Smooth muscle cell (in vitro differentiated cells): ENCODE measurements at regions not wholly inside any gene's neighbourhood (a gene's known extent, or its start where the extent isn't known, plus 50 kb on each side); places are given as distances from the start of the nearest gene placed in this dataset.

Experiments
- DNase-seq: peaks from one replicate; lab custom pipeline; 2025; ENCODE audit not compliant: unreplicated experiment; lab: John Stamatoyannopoulos, UW
- H2AFZ ChIP-seq: fragments of 200-600 bp; sonication (generic); 2 replicates; pipeline ENCODE4 v1.6.0; 2016; ENCODE audit warnings: antibody characterized with exemption, low read depth, mild to moderate bottlenecking
- H3F3A ChIP-seq: fragments of 200-600 bp; sonication (generic); 2 replicates; pipeline ENCODE4 v1.6.0; 2017; ENCODE audit warnings: antibody characterized with exemption, low read depth
- H3K27ac ChIP-seq: fragments of 200-600 bp; sonication (generic); 2 replicates; pipeline ENCODE4 v1.5.1; 2016; ENCODE audit warnings: low read depth, mild to moderate bottlenecking
- H3K27me3 ChIP-seq: fragments of 200-600 bp; sonication (generic); 2 replicates; pipeline ENCODE4 v1.6.1; 2016; ENCODE audit warnings: low read depth, mild to moderate bottlenecking
- H3K36me3 ChIP-seq: fragments of 200-600 bp; sonication (generic); 2 replicates; pipeline ENCODE4 v1.5.1; 2016; ENCODE audit warnings: low read depth
- H3K4me1 ChIP-seq: fragments of 200-600 bp; sonication (generic); 2 replicates; pipeline ENCODE4 v1.5.1; 2016; ENCODE audit warnings: low read depth
- H3K4me2 ChIP-seq: fragments of 200-600 bp; sonication (generic); 2 replicates; pipeline ENCODE4 v1.6.0; 2016; ENCODE audit warnings: mild to moderate bottlenecking
- H3K4me3 ChIP-seq: fragments of 200-600 bp; sonication (generic); 2 replicates; pipeline ENCODE4 v1.5.1; 2016; ENCODE audit warnings: mild to moderate bottlenecking
- H3K79me2 ChIP-seq: fragments of 200-600 bp; sonication (generic); 2 replicates; pipeline ENCODE4 v1.6.0; 2016; ENCODE audit warnings: low read depth, mild to moderate bottlenecking
- H3K9ac ChIP-seq: fragments of 200-600 bp; sonication (generic); 2 replicates; pipeline ENCODE4 v1.6.0; 2016; ENCODE audit warnings: low read depth
- H3K9me3 ChIP-seq: fragments of 200-600 bp; sonication (generic); replicated peaks from 2 replicates; pipeline ENCODE4 v1.5.1; 2016; ENCODE audit warnings: low read depth
- H4K20me1 ChIP-seq: fragments of 200-600 bp; sonication (generic); 2 replicates; pipeline ENCODE4 v1.6.0; 2016; ENCODE audit warnings: low read depth
- CTCF ChIP-seq: fragments of 200-600 bp; sonication (generic); IDR thresholded peaks from 2 replicates; pipeline ENCODE4 v1.5.1; 2017; ENCODE audit warnings: borderline replicate concordance, mild to moderate bottlenecking, antibody characterized with exemption; ENCODE audit not compliant: insufficient read depth, poor library complexity, severe bottlenecking
- WGBS: methylation state at CpG from one replicate; pipeline ENCODE4 v1.1.7; 2016; ENCODE audit warnings: low lambda C conversion rate; 5-methylcytosine and 5-hydroxymethylcytosine counted together

- peaks cover 3% of the 10 kb centered on the region for H3F3A ChIP-seq
- H3K79me2 ChIP-seq, result no peaks in the 10 kb centered on the region
- TF ChIP-seq CTCF, result no peak
- no peak for DNase-seq
- H3K9me3 ChIP-seq, result no peaks in the 10 kb centered on the region
- H3K27me3 ChIP-seq, result no peaks in the 10 kb centered on the region
- no peak overlapping the region for H3K4me2 ChIP-seq
- H2AFZ ChIP-seq, result no peak overlapping the region
- H3K27ac ChIP-seq, result no peak overlapping the region
- 73% methylated on average over 8 of the region's 8 CpGs for WGBS
- H4K20me1 ChIP-seq, result no peaks in the 10 kb centered on the region
- no peak overlapping the region for H3K9ac ChIP-seq
- H3K4me3 ChIP-seq, result no peak overlapping the region
- H3K4me1 ChIP-seq, result peaks cover 7% of the 10 kb centered on the region
- no peaks in the 10 kb centered on the region for H3K36me3 ChIP-seq
These were observed 246.7 kb downstream of the MAFB start for GRCh38 chr20:40442181-40442963.

- Histone ChIP-seq H4K20me1 (no peaks in the 10 kb centered on the region), H3K4me1 (peaks cover 7% of the 10 kb centered on the region), H3K9me3 (no peaks in the 10 kb centered on the region), H3K9ac (no peak overlapping the region), H3F3A (peaks cover 3% of the 10 kb centered on the region), H3K36me3 (no peaks in the 10 kb centered on the region), H3K4me2 (no peak overlapping the region), H3K27ac (no peak overlapping the region), H2AFZ (peak overlapping the region; percentile 31), H3K27me3 (no peaks in the 10 kb centered on the region), H3K79me2 (no peaks in the 10 kb centered on the region), H3K4me3 (no peak overlapping the region)
- WGBS, result 90% methylated on average over 3 of the region's 3 CpGs
- TF ChIP-seq CTCF, result no peak
- no peak for DNase-seq
These were observed 247.3 kb downstream of the MAFB start for GRCh38 chr20:40441771-40442170.

GRCh38 chr20:40438161-40438830 is 250.7 kb downstream of the MAFB start:
- Histone ChIP-seq H3K9ac (no peak overlapping the region), H4K20me1 (no peaks in the 10 kb centered on the region), H3K4me3 (no peak overlapping the region), H2AFZ (peak overlapping the region; percentile 21), H3K27ac (peak overlapping the region; percentile 84), H3K4me1 (no peaks in the 10 kb centered on the region), H3K4me2 (peak overlapping the region; percentile 39), H3K27me3 (no peaks in the 10 kb centered on the region), H3K36me3 (no peaks in the 10 kb centered on the region), H3K79me2 (no peaks in the 10 kb centered on the region), H3F3A (peaks cover 3% of the 10 kb centered on the region), H3K9me3 (no peaks in the 10 kb centered on the region)
- no peak for DNase-seq
- TF ChIP-seq CTCF, result no peak
- 55% methylated on average over 8 of the region's 8 CpGs for WGBS
